ENCODE measurements at regions not wholly inside any gene's neighbourhood (a gene's known extent, or its start where the extent isn't known, plus 50 kb on each side); places are given as distances from the start of the nearest gene placed in this dataset.

GRCh38 chr2:129610766-129611165 is 368.7 kb upstream of the RAB6C start:
- Mint-ChIP-seq H3K4me1 (ENCODE audit: low read depth) (no peaks in the 10 kb centered on the region), H3K36me3 (no peaks in the 10 kb centered on the region), H3K27ac (no peak overlapping the region), H3K9me3 (ENCODE audit: low read depth) (peaks cover 9% of the 10 kb centered on the region), H3K4me3 (no peak overlapping the region), H3K27me3 (peaks cover 8% of the 10 kb centered on the region)

GRCh38 chr2:129611471-129611870 is 368.0 kb upstream of the RAB6C start:
- peaks cover 9% of the 10 kb centered on the region for H3K9me3 Mint-ChIP-seq (ENCODE audit: low read depth)
- no peak overlapping the region for H3K27ac Mint-ChIP-seq
- peaks cover 4% of the 10 kb centered on the region for H3K27me3 Mint-ChIP-seq
- H3K36me3 Mint-ChIP-seq: no peaks in the 10 kb centered on the region
- no peak overlapping the region for H3K4me3 Mint-ChIP-seq
- H3K4me1 Mint-ChIP-seq (ENCODE audit: low read depth): no peaks in the 10 kb centered on the region

- Mint-ChIP-seq H3K9me3 (ENCODE audit: low read depth) (no peaks in the 10 kb centered on the region), H3K4me3 (no peak overlapping the region), H3K36me3 (no peaks in the 10 kb centered on the region), H3K27ac (no peak overlapping the region), H3K4me1 (ENCODE audit: low read depth) (no peaks in the 10 kb centered on the region), H3K27me3 (peaks cover 3% of the 10 kb centered on the region)
Measured at GRCh38 chr2:129619471-129619870, 360.0 kb upstream of the RAB6C start.

GRCh38 chr2:129620411-129620810 is 359.1 kb upstream of the RAB6C start:
- Mint-ChIP-seq H3K9me3 (ENCODE audit: low read depth) (no peaks in the 10 kb centered on the region), H3K4me3 (no peak overlapping the region)

GRCh38 chr2:129623783-129624182 is 355.7 kb upstream of the RAB6C start:
- Mint-ChIP-seq H3K27me3 (peaks cover 3% of the 10 kb centered on the region), H3K36me3 (no peaks in the 10 kb centered on the region), H3K4me1 (ENCODE audit: low read depth) (no peaks in the 10 kb centered on the region), H3K4me3 (no peak overlapping the region), H3K9me3 (ENCODE audit: low read depth) (no peaks in the 10 kb centered on the region), H3K27ac (no peak overlapping the region)

More at GRCh38 chr2:129620411-129620810, 359.1 kb upstream of the RAB6C start:
- H3K27me3 Mint-ChIP-seq: peaks cover 3% of the 10 kb centered on the region
- H3K4me1 Mint-ChIP-seq (ENCODE audit: low read depth): no peaks in the 10 kb centered on the region
- H3K36me3 Mint-ChIP-seq: no peaks in the 10 kb centered on the region
- H3K27ac Mint-ChIP-seq: no peak overlapping the region

GRCh38 chr2:129627437-129627836 is 352.0 kb upstream of the RAB6C start:
- H3K36me3 Mint-ChIP-seq: no peaks in the 10 kb centered on the region

GRCh38 chr2:129636692-129637091 is 342.8 kb upstream of the RAB6C start:
- Mint-ChIP-seq H3K9me3 (ENCODE audit: low read depth) (no peaks in the 10 kb centered on the region), H3K27me3 (no peaks in the 10 kb centered on the region), H3K27ac (no peak overlapping the region), H3K4me3 (no peak overlapping the region), H3K36me3 (no peaks in the 10 kb centered on the region), H3K4me1 (ENCODE audit: low read depth) (no peaks in the 10 kb centered on the region)

More at GRCh38 chr2:129627437-129627836, 352.0 kb upstream of the RAB6C start:
- Mint-ChIP-seq H3K4me3 (no peak overlapping the region), H3K27me3 (peaks cover 3% of the 10 kb centered on the region), H3K9me3 (ENCODE audit: low read depth) (no peaks in the 10 kb centered on the region), H3K27ac (no peak overlapping the region), H3K4me1 (ENCODE audit: low read depth) (no peaks in the 10 kb centered on the region)

GRCh38 chr2:129641371-129641770 is 338.1 kb upstream of the RAB6C start:
- no peak overlapping the region for H3K27ac Mint-ChIP-seq
- peaks cover 4% of the 10 kb centered on the region for H3K27me3 Mint-ChIP-seq
- H3K36me3 Mint-ChIP-seq: no peaks in the 10 kb centered on the region
- H3K4me1 Mint-ChIP-seq (ENCODE audit: low read depth): no peaks in the 10 kb centered on the region
- peaks cover 4% of the 10 kb centered on the region for H3K9me3 Mint-ChIP-seq (ENCODE audit: low read depth)
- no peak overlapping the region for H3K4me3 Mint-ChIP-seq

GRCh38 chr2:129642526-129643043 is 336.9 kb upstream of the RAB6C start:
- Mint-ChIP-seq H3K36me3 (no peaks in the 10 kb centered on the region), H3K27ac (no peak overlapping the region), H3K4me3 (no peak overlapping the region), H3K4me1 (ENCODE audit: low read depth) (no peaks in the 10 kb centered on the region), H3K9me3 (ENCODE audit: low read depth) (peaks cover 4% of the 10 kb centered on the region), H3K27me3 (peaks cover 4% of the 10 kb centered on the region)

- Mint-ChIP-seq H3K9me3 (ENCODE audit: low read depth) (peaks cover 4% of the 10 kb centered on the region), H3K36me3 (no peaks in the 10 kb centered on the region), H3K27me3 (peaks cover 4% of the 10 kb centered on the region), H3K4me3 (no peak overlapping the region), H3K4me1 (ENCODE audit: low read depth) (no peaks in the 10 kb centered on the region), H3K27ac (no peak overlapping the region)
Measured at GRCh38 chr2:129645335-129645734, 334.1 kb upstream of the RAB6C start.

GRCh38 chr2:129646107-129646506 is 333.4 kb upstream of the RAB6C start:
- H3K27ac Mint-ChIP-seq: no peak overlapping the region
- H3K4me1 Mint-ChIP-seq (ENCODE audit: low read depth): no peaks in the 10 kb centered on the region
- H3K4me3 Mint-ChIP-seq: no peak overlapping the region
- peaks cover 4% of the 10 kb centered on the region for H3K9me3 Mint-ChIP-seq (ENCODE audit: low read depth)
- peaks cover 4% of the 10 kb centered on the region for H3K27me3 Mint-ChIP-seq
- H3K36me3 Mint-ChIP-seq: no peaks in the 10 kb centered on the region

GRCh38 chr2:129653246-129653645 is 326.2 kb upstream of the RAB6C start:
- H3K27me3 Mint-ChIP-seq: no peaks in the 10 kb centered on the region
- no peaks in the 10 kb centered on the region for H3K36me3 Mint-ChIP-seq
- H3K27ac Mint-ChIP-seq: no peak overlapping the region
- H3K4me3 Mint-ChIP-seq: no peak overlapping the region
- no peaks in the 10 kb centered on the region for H3K4me1 Mint-ChIP-seq (ENCODE audit: low read depth)
- H3K9me3 Mint-ChIP-seq (ENCODE audit: low read depth): no peaks in the 10 kb centered on the region

- no peak overlapping the region for H3K27ac Mint-ChIP-seq
- no peak overlapping the region for H3K4me3 Mint-ChIP-seq
- no peaks in the 10 kb centered on the region for H3K4me1 Mint-ChIP-seq (ENCODE audit: low read depth)
- peaks cover 3% of the 10 kb centered on the region for H3K9me3 Mint-ChIP-seq (ENCODE audit: low read depth)
- no peaks in the 10 kb centered on the region for H3K36me3 Mint-ChIP-seq
- no peaks in the 10 kb centered on the region for H3K27me3 Mint-ChIP-seq
Measured at GRCh38 chr2:129654331-129654730, 325.1 kb upstream of the RAB6C start.

GRCh38 chr2:129656081-129656598 is 323.3 kb upstream of the RAB6C start:
- H3K9me3 Mint-ChIP-seq (ENCODE audit: low read depth): peaks cover 3% of the 10 kb centered on the region
- no peak overlapping the region for H3K4me3 Mint-ChIP-seq
- H3K27me3 Mint-ChIP-seq: peaks cover 2% of the 10 kb centered on the region
- H3K36me3 Mint-ChIP-seq: no peaks in the 10 kb centered on the region
- H3K4me1 Mint-ChIP-seq (ENCODE audit: low read depth): no peaks in the 10 kb centered on the region
- H3K27ac Mint-ChIP-seq: no peak overlapping the region

- H3K9me3 Mint-ChIP-seq (ENCODE audit: low read depth): peaks cover 3% of the 10 kb centered on the region
Measured at GRCh38 chr2:129658430-129658829, 321.0 kb upstream of the RAB6C start.

GRCh38 chr2:129661935-129662334 is 317.5 kb upstream of the RAB6C start:
- H3K9me3 Mint-ChIP-seq (ENCODE audit: low read depth): peaks cover 3% of the 10 kb centered on the region
- H3K36me3 Mint-ChIP-seq: no peaks in the 10 kb centered on the region
- H3K4me1 Mint-ChIP-seq (ENCODE audit: low read depth): no peaks in the 10 kb centered on the region
- peaks cover 7% of the 10 kb centered on the region for H3K27me3 Mint-ChIP-seq
- no peak overlapping the region for H3K4me3 Mint-ChIP-seq
- H3K27ac Mint-ChIP-seq: no peak overlapping the region

More at GRCh38 chr2:129658430-129658829, 321.0 kb upstream of the RAB6C start:
- Mint-ChIP-seq H3K4me3 (no peak overlapping the region), H3K36me3 (no peaks in the 10 kb centered on the region), H3K27ac (no peak overlapping the region), H3K27me3 (peaks cover 7% of the 10 kb centered on the region), H3K4me1 (ENCODE audit: low read depth) (no peaks in the 10 kb centered on the region)
